ENCODE measurements at regions not wholly inside any gene's neighbourhood (a gene's known extent, or its start where the extent isn't known, plus 50 kb on each side); places are given as distances from the start of the nearest gene placed in this dataset.

DNA sequence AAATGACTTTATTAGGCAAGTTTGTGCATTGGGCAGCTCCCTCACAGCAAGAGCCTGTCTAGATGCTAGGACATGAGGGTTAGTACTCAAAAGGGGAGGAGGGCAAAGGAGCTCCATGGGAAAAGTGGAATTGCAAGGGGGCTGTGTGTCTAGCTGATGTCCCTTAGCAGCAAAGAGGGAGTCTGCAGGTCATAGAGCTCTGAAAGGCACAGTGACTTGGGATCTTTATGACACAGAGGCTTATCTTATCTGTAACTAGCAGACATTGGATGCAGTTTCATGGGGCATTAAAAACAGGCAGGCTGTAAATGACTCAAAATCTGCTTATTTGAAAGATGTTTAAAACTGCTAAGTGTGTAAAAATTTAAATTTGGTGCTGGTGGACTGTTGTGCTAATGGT is 556.2 kb upstream of the FZD8 start (continued):
- TF ChIP-seq RELA (IDR thresholded peaks at IDR 0.05; ENCODE audit: borderline replicate concordance, partially characterized antibody) (no peak), IKZF1 (conservative IDR thresholded peaks at IDR 0.05) (no peak)

DNA sequence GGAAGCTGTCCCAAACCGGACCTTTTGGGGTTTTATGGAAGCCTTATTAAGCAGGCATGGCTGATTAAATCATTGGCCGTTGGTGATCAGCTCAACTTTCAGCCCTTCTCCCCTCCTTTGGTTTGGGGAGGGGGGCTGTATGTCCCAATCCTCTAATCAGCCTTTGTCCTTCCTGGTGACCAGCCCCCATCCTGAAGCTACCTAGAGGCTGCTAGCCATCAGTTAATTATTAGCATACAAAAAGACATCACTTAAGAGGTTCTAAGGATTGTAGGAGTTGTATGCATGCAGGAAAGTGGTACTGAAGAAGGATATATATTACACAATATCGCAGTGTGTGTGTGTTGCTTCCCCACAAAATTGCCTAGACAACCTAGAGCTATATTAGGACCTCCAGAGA is 553.3 kb upstream of the FZD8 start:
- Histone ChIP-seq H2AFZ (ENCODE audit: control insufficient read depth, low read depth, low read length) (no peak overlapping the region), H3K79me2 (ENCODE audit: control insufficient read depth, insufficient read depth, low read length) (no peaks in the 10 kb centered on the region), H3K4me2 (ENCODE audit: control insufficient read depth, insufficient read depth) (no peak overlapping the region), H4K20me1 (ENCODE audit: control insufficient read depth, insufficient read depth) (no peaks in the 10 kb centered on the region), H3K4me3 (no peak overlapping the region), H3K36me3 (ENCODE audit: control insufficient read depth in 2 of 2, insufficient read depth in 2 of 2, low read length in 1 of 2) (no peaks in the 10 kb centered on the region), H3K9me3 (replicated peaks; ENCODE audit: control insufficient read depth, insufficient read depth, low read length) (no peaks in the 10 kb centered on the region; the same call in 2 of the 3 replicates), H3K27me3 (replicated peaks in 1 of 2; ENCODE audit: control insufficient read depth in 2 of 2, insufficient read depth in 2 of 2, low read length in 1 of 2) (no peaks in the 10 kb centered on the region), H3K4me1 (ENCODE audit: control insufficient read depth, insufficient read depth, low read length) (no peaks in the 10 kb centered on the region), H3K9ac (ENCODE audit: control insufficient read depth, insufficient read depth, low read length) (no peak overlapping the region), H3K27ac (ENCODE audit: control insufficient read depth, insufficient read depth) (no peak overlapping the region)
- WGBS (ENCODE audit: insufficient coverage, insufficient replicate concordance, low lambda C conversion rate, missing lambda C conversion rate): 0% methylated on average over 3 of the region's 3 CpGs
- DNase-seq (ENCODE audit: low read depth, low spot score) (no peak), ATAC-seq (no peak), FAIRE-seq (no peak)
- TF ChIP-seq TCF12 (IDR thresholded peaks at IDR 0.05; ENCODE audit: low read depth, low read length) (no peak), ZNF24 (IDR thresholded peaks at IDR 0.05) (no peak), SUPT20H (IDR thresholded peaks at IDR 0.05; ENCODE audit: borderline replicate concordance, control insufficient read depth, low read depth, low read length) (no peak), MTA3 (IDR thresholded peaks at IDR 0.05; ENCODE audit: borderline replicate concordance, low read length) (no peak), BACH1 (IDR thresholded peaks at IDR 0.05; ENCODE audit: borderline replicate concordance) (no peak), ZNF622 (IDR thresholded peaks at IDR 0.05) (no peak), RAD51 (IDR thresholded peaks at IDR 0.05) (no peak), RCOR1 (conservative IDR thresholded peaks at IDR 0.05; ENCODE audit: low read depth, low read length) (no peak), WRNIP1 (IDR thresholded peaks at IDR 0.05; ENCODE audit: borderline replicate concordance, low read depth, low read length) (no peak), MTA2 (IDR thresholded peaks at IDR 0.05; ENCODE audit: low read depth) (no peak), SIN3A (IDR thresholded peaks at IDR 0.05; ENCODE audit: low read depth, low read length) (no peak), ZBED1 (IDR thresholded peaks at IDR 0.05; ENCODE audit: borderline replicate concordance) (no peak), RFX5 (IDR thresholded peaks at IDR 0.05; ENCODE audit: low read depth, low read length) (no peak), ZNF687 (IDR thresholded peaks at IDR 0.05) (no peak), ASH2L (IDR thresholded peaks at IDR 0.05; ENCODE audit: borderline replicate concordance, low read depth) (no peak), TAF1 (IDR thresholded peaks at IDR 0.05; ENCODE audit: borderline replicate concordance, low read depth, low read length) (no peak), USF1 (IDR thresholded peaks at IDR 0.05; ENCODE audit: borderline replicate concordance, extremely low read length, insufficient read depth, low read depth, low read length) (no peak)
- in situ Hi-C loops (cut with MboI): no loop called here
- ChIA-PET SMC1A (ENCODE audit: uncharacterized antibody, unreplicated experiment) (interaction anchor here (1.5 kb wide), 1 partner anchor 9 kb away, joined by 4 read pairs; no protein-coding TSS in a partner anchor), CTCF (no interaction called here), RAD21 (ENCODE audit: unreplicated experiment) (no interaction called here), POLR2A (no interaction called here)
- no TSS peak for BruUV-seq (replicated peaks)
- intact Hi-C loops (cut with micrococcal nuclease; ENCODE audit: unreplicated experiment): no loop called here
